ENCODE measurements at regions not wholly inside any gene's neighbourhood (a gene's known extent, or its start where the extent isn't known, plus 50 kb on each side); places are given as distances from the start of the nearest gene placed in this dataset.
"Not testable (repeated sequence)": the region's sequence is repeated elsewhere in the genome, so short reads cannot be mapped to it uniquely, and the experiment has no call there.

DNA sequence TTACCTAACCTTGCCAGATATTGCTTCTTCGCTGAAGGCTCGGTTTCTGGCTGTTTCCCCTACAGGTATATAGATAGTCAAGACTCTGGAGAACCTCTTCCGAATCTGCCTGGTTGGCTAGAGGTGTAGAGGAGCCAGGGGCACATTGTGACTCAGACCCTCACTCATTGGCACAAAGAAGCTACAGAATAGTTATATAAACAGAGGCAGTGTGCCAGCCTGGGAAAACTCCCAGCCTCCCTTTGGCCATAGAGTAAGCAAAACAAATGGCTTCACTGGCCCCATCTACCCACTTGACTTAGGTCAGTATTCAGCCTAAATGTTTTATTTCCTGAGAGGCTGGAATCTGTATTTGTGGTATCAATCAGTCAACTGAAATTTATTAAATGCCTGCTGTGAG is 72.0 kb upstream of the IKBKE start:
- H3K27me3 ChIP-seq (replicated peaks in 1 of 4; ENCODE audit: control insufficient read depth in 3 of 4, extremely low read depth in 1 of 4, insufficient read depth in 3 of 4, low read length in 3 of 4); H4K8ac ChIP-seq (ENCODE audit: extremely low read depth, insufficient read depth, low read length); H3K23me2 ChIP-seq (ENCODE audit: low read depth, low read length); H4K5ac ChIP-seq (ENCODE audit: insufficient read length, low read depth, low read length); H2BK15ac ChIP-seq (ENCODE audit: low read length); H2AK5ac ChIP-seq (ENCODE audit: low read depth, low read length); H2BK120ac ChIP-seq (replicated peaks; ENCODE audit: low read depth, low read length); CTCF ChIA-PET (ENCODE audit: partially characterized antibody); H3K23ac ChIP-seq (ENCODE audit: insufficient read length); H3K27ac ChIP-seq (ENCODE audit: low read depth, low read length); H3K4ac ChIP-seq (replicated peaks; ENCODE audit: insufficient read length, low read depth, low read length); H3K18ac ChIP-seq (ENCODE audit: extremely low read depth, low read length); H2BK5ac ChIP-seq (ENCODE audit: low read depth, low read length); H3K56ac ChIP-seq (replicated peaks; ENCODE audit: insufficient read length, low read depth, low read length); H3K4me3 ChIP-seq (ENCODE audit: extremely low read depth in 1 of 4, insufficient read depth in 2 of 4, low read depth in 3 of 4, low read length in 4 of 4); H3K14ac ChIP-seq (ENCODE audit: insufficient read length); H2BK12ac ChIP-seq (ENCODE audit: low read depth, low read length); H3K9me3 ChIP-seq (ENCODE audit: insufficient read depth in 2 of 2, low read depth in 1 of 2, low read length in 1 of 2); H3K9ac ChIP-seq (replicated peaks in 1 of 4; ENCODE audit: extremely low read depth in 1 of 4, low read depth in 3 of 4, low read length in 3 of 4); H3K4me1 ChIP-seq (replicated peaks in 1 of 4; ENCODE audit: control insufficient read depth in 3 of 4, insufficient read depth in 4 of 4, low read length in 3 of 4); FAIRE-seq; H3K36me3 ChIP-seq (ENCODE audit: control insufficient read depth in 2 of 4, insufficient read depth in 4 of 4, low read length in 3 of 4); H3K4me2 ChIP-seq (ENCODE audit: insufficient read depth in 1 of 2, low read depth in 2 of 2, low read length in 2 of 2); H2BK20ac ChIP-seq (ENCODE audit: low read length); H4K91ac ChIP-seq (replicated peaks; ENCODE audit: insufficient read length, low read length); H4K20me1 ChIP-seq (replicated peaks in 1 of 2; ENCODE audit: control insufficient read depth in 1 of 2, insufficient read depth in 2 of 2, low read length in 2 of 2); H2AFZ ChIP-seq (ENCODE audit: low read length); H3K79me2 ChIP-seq (ENCODE audit: control insufficient read depth in 1 of 2, insufficient read depth in 2 of 2, low read length in 2 of 2); POLR2A ChIA-PET (ENCODE audit: partially characterized antibody); H3K79me1 ChIP-seq (ENCODE audit: low read depth, low read length); DNase-seq (ENCODE audit: low read depth in 1 of 2, low spot score in 2 of 2): not testable (repeated sequence)
- WGBS, 2 experiments (ENCODE audit: extremely low coverage in 1 of 2, insufficient coverage in 1 of 2, insufficient read length in 1 of 2, insufficient replicate concordance in 2 of 2, low coverage in 1 of 2, low lambda C conversion rate in 2 of 2, missing lambda C conversion rate in 1 of 2) = 86% methylated on average over 1 of the region's 3 CpGs; no CpG with 5 or more reads in 1 of the 2 experiments

DNA sequence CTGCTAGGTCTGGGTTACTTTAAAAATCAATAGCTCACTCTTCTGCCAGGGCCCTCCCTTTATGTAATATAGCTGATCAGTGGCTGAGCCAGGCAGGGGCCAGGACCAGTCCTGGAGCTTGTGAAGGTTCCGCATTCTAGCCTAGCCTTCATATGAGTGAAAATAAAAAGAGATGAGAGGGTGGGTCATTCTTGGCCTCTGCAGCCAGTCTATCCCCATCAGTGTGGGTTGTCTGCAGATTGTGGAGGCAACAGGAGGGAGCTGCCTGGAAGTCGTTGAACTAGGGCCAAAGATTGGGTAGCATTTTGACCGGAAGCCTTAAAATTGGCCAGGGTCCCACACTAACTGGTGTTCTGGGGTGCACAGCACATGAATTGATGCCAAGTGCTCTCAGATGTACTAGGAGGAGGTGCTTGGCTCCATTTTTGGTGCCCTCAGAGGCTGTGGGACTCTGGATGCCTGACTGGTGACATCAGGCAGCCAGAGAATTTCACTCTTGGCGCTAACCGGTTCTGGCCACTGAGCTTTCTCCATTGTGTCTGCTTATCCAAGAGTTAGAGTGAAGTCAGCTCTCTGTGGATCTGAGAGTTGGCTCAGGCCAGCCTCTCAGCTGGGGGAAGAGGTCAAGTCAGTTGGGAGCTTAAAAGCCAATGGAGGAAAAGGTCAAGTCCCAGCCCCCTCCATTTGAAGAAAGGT is 66.5 kb upstream of the IKBKE start:
- H3K4me1 ChIP-seq (replicated peaks in 1 of 4; ENCODE audit: control insufficient read depth in 3 of 4, insufficient read depth in 4 of 4, low read length in 3 of 4); H2BK20ac ChIP-seq (ENCODE audit: low read length); H3K27ac ChIP-seq (ENCODE audit: low read depth, low read length); H3K27me3 ChIP-seq (replicated peaks in 1 of 4; ENCODE audit: control insufficient read depth in 3 of 4, extremely low read depth in 1 of 4, insufficient read depth in 3 of 4, low read length in 3 of 4); H2BK12ac ChIP-seq (ENCODE audit: low read depth, low read length); H4K91ac ChIP-seq (replicated peaks; ENCODE audit: insufficient read length, low read length); H3K56ac ChIP-seq (replicated peaks; ENCODE audit: insufficient read length, low read depth, low read length); FAIRE-seq; H2BK120ac ChIP-seq (replicated peaks; ENCODE audit: low read depth, low read length); H3K23ac ChIP-seq (ENCODE audit: insufficient read length); H2AFZ ChIP-seq (ENCODE audit: low read length); H3K4me3 ChIP-seq (ENCODE audit: extremely low read depth in 1 of 4, insufficient read depth in 2 of 4, low read depth in 3 of 4, low read length in 4 of 4); H2AK5ac ChIP-seq (ENCODE audit: low read depth, low read length); H3K79me1 ChIP-seq (ENCODE audit: low read depth, low read length); CTCF ChIA-PET (ENCODE audit: partially characterized antibody); H4K5ac ChIP-seq (ENCODE audit: insufficient read length, low read depth, low read length); H3K9me3 ChIP-seq (ENCODE audit: insufficient read depth in 2 of 2, low read depth in 1 of 2, low read length in 1 of 2); H3K23me2 ChIP-seq (ENCODE audit: low read depth, low read length); H3K4ac ChIP-seq (replicated peaks; ENCODE audit: insufficient read length, low read depth, low read length); H3K36me3 ChIP-seq (ENCODE audit: control insufficient read depth in 2 of 4, insufficient read depth in 4 of 4, low read length in 3 of 4); H3K14ac ChIP-seq (ENCODE audit: insufficient read length); H3K4me2 ChIP-seq (ENCODE audit: insufficient read depth in 1 of 2, low read depth in 2 of 2, low read length in 2 of 2); H3K18ac ChIP-seq (ENCODE audit: extremely low read depth, low read length); H4K8ac ChIP-seq (ENCODE audit: extremely low read depth, insufficient read depth, low read length); H3K9ac ChIP-seq (replicated peaks in 1 of 4; ENCODE audit: extremely low read depth in 1 of 4, low read depth in 3 of 4, low read length in 3 of 4); POLR2A ChIA-PET (ENCODE audit: partially characterized antibody); H2BK15ac ChIP-seq (ENCODE audit: low read length); H3K79me2 ChIP-seq (ENCODE audit: control insufficient read depth in 1 of 2, insufficient read depth in 2 of 2, low read length in 2 of 2); DNase-seq (ENCODE audit: low read depth in 1 of 2, low spot score in 2 of 2); H4K20me1 ChIP-seq (replicated peaks in 1 of 2; ENCODE audit: control insufficient read depth in 1 of 2, insufficient read depth in 2 of 2, low read length in 2 of 2); H2BK5ac ChIP-seq (ENCODE audit: low read depth, low read length): not testable (repeated sequence)
- 70% methylated on average over 2 of the region's 5 CpGs; no CpG with 5 or more reads in 1 of the 2 experiments for WGBS, 2 experiments (ENCODE audit: extremely low coverage in 1 of 2, insufficient coverage in 1 of 2, insufficient read length in 1 of 2, insufficient replicate concordance in 2 of 2, low coverage in 1 of 2, low lambda C conversion rate in 2 of 2, missing lambda C conversion rate in 1 of 2)

Data from H1 (cell line).